ENCODE measurements at regions not wholly inside any gene's neighbourhood (a gene's known extent, or its start where the extent isn't known, plus 50 kb on each side); places are given as distances from the start of the nearest gene placed in this dataset.

DNA sequence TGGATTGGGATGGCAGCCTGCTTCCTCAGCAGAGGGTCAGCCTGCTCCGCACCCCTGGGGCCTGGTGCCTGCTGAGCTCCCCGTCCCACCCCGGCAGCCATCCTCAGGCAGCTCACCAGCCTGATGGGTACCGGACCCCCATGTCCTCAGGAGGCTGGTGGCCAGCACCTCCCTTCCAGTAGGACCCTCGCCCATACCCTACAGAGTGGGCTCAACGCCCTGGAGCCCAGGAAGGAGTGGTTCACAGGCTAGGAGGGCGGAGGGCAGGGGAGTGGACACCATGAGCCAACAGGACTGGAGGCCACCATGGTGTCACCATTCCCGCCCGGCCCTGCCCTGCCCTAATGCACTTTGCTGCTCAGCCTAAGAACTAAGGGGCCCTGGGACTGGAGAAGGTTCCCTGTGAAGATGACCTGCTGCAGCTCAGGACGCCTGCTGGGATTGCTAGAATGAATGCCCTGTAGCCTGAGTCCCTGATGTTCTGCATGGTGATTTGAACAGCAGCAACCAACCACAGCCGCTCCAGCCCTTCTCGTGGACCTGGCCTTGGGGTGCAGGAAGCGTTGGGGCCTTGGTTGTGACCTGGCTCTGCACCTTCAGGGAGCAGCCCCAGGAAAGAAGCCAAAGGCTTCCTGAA lies 1080.8 kb downstream of the BRD1 start:
- TF ChIP-seq, protein P1, sequence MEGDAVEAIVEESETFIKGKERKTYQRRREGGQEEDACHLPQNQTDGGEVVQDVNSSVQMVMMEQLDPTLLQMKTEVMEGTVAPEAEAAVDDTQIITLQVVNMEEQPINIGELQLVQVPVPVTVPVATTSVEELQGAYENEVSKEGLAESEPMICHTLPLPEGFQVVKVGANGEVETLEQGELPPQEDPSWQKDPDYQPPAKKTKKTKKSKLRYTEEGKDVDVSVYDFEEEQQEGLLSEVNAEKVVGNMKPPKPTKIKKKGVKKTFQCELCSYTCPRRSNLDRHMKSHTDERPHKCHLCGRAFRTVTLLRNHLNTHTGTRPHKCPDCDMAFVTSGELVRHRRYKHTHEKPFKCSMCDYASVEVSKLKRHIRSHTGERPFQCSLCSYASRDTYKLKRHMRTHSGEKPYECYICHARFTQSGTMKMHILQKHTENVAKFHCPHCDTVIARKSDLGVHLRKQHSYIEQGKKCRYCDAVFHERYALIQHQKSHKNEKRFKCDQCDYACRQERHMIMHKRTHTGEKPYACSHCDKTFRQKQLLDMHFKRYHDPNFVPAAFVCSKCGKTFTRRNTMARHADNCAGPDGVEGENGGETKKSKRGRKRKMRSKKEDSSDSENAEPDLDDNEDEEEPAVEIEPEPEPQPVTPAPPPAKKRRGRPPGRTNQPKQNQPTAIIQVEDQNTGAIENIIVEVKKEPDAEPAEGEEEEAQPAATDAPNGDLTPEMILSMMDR (conservative IDR thresholded peaks at IDR 0.05; ENCODE audit: low read length), result no peak
- TF ChIP-seq EZH2phosphoT487 (IDR thresholded peaks at IDR 0.05; ENCODE audit: borderline replicate concordance), result no peak
